ENCODE measurements at regions not wholly inside any gene's neighbourhood (a gene's known extent, or its start where the extent isn't known, plus 50 kb on each side); places are given as distances from the start of the nearest gene placed in this dataset.

DNA sequence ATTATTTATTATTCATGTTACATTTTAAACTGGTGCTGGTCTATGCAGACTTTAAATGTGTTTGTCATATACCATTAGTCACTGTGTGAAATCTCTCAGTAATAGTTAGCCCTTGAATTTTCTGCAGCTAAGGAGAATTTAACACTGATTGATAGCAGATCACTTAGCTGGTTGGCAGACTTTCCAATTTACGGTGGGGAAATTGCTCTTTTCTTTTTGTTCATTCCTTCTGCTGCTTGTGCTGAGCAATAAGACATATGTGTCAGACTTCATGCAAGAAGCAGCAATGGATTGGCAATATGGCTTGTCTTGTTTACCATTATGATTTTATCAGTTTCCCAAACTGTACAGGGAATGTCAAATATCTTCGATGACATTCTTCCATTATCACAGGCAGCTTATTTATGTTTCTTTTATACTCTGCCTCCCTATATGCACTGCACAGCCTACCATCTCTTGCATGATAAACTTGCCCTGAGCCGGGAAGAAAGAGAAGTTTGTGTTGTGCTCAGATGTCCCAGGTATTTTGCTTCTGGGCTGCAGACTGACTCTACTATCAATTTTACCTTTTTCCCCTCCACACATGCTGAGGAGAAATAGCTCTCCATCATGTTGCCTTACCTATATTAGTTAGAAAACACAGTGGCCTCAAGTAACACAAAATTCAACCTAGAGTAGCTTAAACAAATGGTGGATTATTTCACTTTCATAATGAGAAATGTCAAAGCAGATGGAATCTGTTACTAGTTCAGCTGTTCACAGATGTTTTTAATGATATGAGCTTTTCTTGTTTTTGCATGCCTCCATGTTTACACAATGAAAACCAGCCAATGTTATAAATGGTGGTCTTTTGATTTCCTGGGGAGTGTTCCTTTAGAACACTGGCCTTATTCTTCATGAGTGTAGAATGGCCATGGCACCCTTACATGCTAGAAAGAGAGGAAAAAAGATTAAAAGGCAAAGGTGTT is 968.1 kb upstream of the GOT2 start:
- TF ChIP-seq, protein P1, sequence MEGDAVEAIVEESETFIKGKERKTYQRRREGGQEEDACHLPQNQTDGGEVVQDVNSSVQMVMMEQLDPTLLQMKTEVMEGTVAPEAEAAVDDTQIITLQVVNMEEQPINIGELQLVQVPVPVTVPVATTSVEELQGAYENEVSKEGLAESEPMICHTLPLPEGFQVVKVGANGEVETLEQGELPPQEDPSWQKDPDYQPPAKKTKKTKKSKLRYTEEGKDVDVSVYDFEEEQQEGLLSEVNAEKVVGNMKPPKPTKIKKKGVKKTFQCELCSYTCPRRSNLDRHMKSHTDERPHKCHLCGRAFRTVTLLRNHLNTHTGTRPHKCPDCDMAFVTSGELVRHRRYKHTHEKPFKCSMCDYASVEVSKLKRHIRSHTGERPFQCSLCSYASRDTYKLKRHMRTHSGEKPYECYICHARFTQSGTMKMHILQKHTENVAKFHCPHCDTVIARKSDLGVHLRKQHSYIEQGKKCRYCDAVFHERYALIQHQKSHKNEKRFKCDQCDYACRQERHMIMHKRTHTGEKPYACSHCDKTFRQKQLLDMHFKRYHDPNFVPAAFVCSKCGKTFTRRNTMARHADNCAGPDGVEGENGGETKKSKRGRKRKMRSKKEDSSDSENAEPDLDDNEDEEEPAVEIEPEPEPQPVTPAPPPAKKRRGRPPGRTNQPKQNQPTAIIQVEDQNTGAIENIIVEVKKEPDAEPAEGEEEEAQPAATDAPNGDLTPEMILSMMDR (IDR thresholded peaks at IDR 0.05) = no peak
- TF ChIP-seq SIN3A (IDR thresholded peaks at IDR 0.05; ENCODE audit: borderline replicate concordance, insufficient read depth, low read depth, low read length) = no peak

All from Panc1 (cell line).